ENCODE measurements at regions not wholly inside any gene's neighbourhood (a gene's known extent, or its start where the extent isn't known, plus 50 kb on each side); places are given as distances from the start of the nearest gene placed in this dataset.
A peak's percentile ranks its signal among the peaks of the same experiment; 100 is the strongest.
"Not testable (repeated sequence)": the region's sequence is repeated elsewhere in the genome, so short reads cannot be mapped to it uniquely, and the experiment has no call there.

DNA sequence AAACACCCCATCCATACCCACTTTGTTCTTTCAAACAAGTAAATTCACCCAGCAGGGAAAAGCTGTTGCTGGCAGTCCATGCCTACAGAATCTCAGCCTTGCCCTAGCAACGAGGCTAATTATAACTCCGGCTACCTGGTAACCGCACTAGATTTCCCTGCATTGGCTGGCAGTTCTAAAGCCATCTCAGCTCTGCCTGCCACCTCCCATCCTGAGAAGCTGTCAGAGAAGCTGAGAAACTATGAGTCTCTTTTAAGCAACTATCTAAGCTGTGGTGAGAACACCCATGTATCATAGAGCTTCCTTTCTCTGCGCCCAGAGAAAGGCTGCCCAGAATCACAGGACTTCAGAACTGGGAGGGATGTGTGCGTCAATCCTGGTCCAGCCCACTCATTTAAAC lies 126.5 kb upstream of the NBPF9 start:
- peak; percentile 53 for ATAC-seq
- DNase-seq, result not testable (repeated sequence)

DNA sequence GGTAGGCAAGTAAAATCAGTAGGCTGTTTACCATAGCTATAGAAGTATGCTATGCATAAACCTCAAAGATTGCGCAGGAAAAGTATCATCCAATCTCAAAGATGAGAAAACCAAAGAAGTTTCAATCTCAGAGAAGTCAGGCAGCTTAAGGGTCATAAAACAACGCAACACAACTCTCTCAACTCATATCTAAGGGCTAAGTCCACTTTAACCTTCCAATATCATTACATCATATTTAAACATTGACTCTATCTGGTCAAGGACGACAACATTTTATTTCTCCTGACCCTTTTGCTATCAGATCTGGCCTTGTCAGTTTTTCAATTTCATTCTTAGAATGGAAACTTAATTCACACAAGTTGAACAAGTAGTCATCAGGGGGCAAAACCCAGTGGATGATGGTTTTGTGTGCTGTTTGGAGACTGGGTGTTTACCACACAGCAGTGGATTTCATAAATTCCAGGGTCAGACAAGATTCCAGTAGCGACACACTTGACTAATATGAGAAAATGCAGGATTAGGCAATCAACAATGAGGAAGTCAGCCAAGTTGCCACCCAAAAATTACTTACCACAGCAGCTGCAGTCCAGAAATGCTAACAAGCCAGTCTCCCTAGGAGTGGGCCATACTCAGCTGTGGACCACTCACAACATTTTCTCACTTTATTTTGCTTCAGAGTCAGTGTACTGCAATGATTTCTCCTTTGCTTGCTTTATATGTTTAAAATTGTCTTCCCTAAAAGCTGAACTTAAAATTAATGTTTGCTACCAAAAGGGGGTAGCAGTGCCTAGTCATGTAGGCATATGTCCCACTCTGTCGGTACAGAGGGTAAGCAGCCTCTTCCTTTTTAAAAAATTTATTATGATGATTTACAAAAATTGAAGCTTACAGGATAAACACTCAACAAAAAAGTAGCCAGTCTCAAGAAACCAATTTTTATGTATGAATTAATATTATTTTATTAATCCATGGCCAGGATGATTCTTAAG lies 131.9 kb upstream of the NBPF9 start:
- not testable (repeated sequence) for DNase-seq, ATAC-seq

DNA sequence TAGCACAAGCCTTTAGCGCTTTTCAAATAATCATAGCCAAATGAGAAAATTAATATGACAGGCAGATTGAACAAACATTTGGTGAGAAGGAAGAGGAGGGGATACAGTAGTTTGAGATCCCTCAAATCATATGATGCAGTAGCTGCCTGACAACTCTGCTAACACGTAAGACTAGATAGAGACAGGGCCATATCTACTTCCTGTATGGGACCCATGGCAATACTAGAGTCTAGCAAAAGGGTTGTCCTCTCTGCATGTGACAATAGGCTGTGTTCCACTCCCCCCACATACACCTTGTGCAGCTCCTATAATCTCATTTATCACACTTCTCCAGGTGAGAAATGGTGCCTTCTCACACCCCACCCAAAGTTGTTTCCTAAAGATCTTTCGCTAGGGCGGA lies 134.2 kb upstream of the NBPF9 start:
- DNase-seq, ATAC-seq: not testable (repeated sequence)

DNA sequence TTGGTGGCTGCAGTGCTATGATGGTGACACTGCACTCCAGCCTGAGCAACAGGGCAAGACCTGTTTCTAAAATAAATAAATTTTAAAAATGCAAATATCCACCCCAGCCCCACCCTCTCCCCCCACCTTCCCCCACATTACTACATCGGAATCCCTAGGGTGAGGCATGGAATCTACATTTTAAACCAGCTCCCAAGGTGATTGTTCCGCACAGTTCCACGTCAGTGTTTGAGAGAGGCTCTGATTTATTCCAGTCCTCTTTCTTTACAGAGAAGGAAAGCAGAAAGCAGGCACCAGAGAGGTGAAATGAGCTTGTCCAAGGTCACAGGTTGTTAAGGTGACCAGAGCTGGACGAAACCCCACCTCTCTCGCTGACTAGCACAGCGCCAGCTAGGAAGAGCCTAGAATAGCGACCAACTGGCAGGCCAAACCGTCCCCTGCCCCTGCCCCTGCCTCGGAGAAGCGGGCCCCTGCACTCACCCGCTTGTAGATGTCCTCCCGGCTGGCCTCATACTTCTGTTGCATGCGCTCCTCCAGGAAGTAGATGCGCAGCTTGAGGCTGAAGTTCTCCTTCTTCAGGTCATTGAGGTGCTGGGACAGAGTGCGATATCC lies 136.7 kb upstream of the NBPF9 start:
- ATAC-seq, DNase-seq: not testable (repeated sequence)

DNA sequence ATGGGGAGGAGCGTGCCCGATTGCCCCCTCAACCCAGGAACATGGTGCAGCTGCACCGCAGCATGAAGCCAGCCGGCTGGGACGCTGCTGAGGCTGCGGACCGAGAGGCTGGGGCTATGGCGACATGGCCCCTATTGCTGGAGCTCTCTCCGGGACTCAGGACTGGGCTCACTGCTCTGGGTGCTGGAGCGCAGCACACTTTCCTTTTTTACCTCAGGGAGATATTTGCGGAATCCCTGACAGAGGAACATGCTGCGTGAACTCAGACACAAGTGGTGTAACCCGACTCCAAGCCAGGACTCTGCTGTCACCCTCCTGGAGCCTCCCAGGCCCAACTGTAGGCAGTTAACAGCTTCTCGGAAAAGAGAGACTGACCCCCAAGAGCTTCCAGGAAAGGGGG lies 137.2 kb upstream of the NBPF9 start:
- not testable (repeated sequence) for ATAC-seq, DNase-seq

DNA sequence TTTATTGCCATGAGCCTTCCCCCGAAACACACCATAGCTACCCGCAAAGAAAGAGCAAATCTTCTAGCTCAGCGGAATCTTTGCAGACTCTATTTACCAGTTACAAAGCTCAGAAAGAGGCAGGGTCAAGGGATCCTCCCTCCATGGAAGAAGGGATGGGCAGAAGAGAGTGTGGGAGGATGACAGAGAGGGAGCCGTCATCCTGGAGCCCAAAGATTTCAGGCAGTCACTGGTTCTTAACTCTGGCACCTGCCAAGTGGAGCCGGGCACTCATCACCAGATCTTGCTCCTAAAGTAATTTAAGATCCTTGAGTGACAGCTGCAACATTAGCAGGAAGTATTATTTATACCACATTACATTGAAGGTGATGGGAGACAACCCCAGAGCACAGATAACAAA lies 137.9 kb upstream of the NBPF9 start:
- not testable (repeated sequence) for ATAC-seq, DNase-seq

DNA sequence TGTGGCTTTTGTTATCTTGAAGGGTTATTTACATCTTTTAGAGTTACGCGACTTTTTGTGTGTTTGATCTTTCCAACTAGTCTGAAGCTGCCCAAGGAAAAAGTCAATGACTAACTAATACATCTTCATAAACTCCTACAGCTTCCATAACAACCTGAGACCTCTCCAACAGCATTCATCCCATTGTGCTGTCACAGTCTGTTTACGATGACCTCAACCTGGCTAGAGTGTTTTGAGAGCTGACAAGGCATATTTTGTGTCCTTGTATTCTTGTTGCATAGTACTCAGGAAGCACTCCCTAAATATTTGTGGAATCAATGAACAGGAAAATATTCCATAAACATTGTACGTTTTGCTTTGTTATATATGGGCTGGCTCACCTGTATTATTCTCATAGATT lies 140.2 kb upstream of the NBPF9 start:
- not testable (repeated sequence) for DNase-seq, ATAC-seq

DNA sequence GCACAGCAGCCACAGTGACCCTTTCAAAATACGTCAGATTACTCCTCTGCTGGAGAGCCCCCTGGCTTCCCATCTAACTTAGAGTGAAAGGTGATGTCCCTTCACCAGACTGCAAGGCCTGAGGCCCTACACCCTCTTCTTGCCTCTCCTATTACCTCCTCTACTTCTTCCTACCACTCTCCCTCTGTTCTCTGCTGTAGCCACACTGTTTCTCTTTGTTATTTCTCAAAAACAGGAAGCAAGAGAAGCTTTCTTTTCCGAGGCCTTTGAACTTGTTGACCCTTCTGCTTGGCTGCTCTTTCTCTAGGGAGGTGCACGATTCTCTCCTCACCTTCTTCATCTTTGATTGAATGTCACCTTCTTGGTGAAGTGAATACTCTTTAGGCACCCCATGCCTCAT lies 141.3 kb upstream of the NBPF9 start:
- not testable (repeated sequence) for DNase-seq, ATAC-seq

DNA sequence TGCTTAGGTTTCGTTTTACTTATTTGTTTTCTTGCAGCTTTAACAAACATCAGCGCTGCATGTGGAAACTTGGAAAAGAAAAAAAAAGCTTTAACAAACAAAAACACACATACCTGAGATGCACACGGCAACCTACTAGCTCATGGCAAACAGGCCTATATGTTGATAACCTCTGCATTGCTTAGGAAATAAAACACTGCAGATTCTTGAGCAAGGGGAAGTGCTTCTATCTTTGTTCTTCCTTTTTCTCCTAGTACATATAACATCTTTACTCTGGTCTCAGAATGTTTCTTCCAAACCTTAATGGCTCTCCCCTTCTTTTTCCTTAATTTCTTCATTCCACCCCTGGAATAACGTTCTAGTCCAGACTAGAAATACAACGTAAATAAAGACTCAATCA lies 142.9 kb upstream of the NBPF9 start:
- ATAC-seq, DNase-seq: not testable (repeated sequence)

DNA sequence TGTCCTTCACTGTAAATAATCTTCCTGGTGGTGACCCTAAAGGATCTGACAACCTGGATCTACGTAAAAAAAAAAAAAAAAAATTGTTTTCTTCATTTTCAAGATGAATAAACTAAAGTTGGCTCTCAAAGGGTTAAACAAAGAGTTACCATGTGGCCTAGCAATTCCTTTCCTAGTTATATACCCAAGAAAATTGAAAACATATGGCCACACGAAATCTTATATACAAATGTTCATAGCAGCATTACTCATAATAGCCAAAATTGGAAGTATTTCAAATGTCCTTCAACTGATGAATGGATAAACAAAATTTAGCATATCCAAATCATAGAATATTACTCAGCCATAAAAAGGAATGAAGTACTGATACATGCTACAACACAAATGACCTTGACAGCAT lies 145.3 kb upstream of the NBPF9 start:
- not testable (repeated sequence) for ATAC-seq, DNase-seq

DNA sequence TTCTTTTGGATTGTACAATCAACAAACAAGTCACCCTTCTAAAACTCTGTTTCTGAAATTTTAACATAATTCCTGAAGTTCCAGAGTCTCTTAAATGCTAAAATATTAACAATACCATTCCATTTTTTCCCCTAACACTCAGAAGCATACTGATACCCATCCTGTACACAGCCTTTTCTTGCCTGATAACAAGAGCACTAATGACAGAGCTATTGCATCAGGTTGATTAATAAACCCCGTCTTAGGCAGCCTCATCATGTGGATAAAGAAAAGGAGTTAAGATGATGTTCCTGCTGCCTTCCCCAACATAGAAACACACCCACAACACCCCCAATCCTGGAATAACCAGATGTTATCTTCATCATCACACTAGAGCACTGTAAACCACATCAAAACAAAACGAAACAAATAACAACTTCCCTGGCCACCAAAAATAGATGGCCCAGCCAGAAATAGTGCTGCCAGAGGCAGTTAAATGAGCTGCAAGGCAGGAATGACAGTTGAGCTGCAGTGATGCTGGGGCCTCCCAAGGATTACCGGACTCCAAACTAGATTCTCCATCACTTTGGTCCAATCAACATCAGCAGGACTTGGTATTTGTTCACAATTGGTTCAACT lies 146.6 kb upstream of the NBPF9 start:
- not testable (repeated sequence) for ATAC-seq, DNase-seq

DNA sequence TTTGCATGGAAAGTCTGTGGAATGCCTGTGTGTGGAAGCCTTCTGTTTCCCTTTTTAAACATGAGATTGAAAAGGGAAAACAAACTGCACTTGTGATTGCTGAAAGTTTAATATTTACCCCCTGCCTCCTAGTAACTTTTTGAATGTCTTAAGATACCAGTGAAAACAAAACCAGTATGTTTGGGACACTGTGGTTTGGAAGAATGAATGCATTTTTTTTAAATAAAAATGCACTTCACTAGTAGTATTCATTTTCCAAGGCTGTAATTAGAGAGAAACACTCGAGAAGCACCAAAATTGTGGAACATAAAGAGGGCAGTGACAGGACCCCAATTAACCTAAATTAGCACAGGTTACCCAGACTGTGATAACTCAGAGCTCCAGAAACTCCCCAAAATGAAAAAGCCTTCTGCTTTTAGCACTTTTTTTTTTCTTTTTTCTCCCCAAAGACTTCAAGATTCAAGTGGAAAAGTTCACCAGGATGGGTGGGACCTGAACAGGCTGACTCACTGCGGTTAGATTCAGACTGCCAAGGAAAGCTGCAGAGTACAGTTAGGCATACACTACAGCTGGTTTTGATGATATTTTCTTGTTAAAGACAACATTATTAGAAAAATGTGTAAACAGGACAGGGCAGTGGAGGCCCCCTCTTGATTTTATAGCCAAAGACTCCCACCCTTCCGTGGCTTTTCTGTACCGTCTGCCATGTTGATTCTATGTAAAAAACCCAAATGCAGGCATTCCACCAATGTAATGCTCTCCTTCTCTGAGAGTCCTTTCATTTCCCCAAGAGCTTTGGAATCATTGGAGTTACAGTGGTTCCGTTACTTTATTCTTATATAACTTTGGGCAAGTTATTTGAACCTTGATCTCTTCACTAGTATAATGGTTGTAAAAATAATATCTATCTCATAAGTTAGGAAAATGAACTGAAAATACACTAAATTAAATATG lies 151.8 kb upstream of the NBPF9 start:
- ATAC-seq, result peak; percentile 78
- not testable (repeated sequence) for DNase-seq

DNA sequence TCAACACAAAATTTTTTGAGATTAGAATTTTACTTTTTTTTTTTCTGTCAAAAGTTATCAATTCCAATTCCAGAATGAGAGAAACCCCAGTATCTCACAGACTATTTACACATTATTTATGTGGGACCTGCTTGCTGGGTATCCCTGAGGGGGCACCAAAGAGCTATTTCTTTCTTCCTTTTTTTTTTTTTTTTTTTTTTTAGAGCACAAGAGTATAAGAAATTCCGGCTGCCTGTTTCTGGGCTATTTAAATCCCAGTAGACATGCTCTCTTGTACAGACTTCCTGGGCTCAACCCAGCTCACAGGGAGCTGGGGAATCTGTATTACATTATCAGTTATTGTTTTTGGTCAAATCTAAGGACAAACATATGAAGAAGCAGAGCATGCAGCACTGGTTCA lies 156.9 kb upstream of the NBPF9 start:
- not testable (repeated sequence) for ATAC-seq, DNase-seq

DNA sequence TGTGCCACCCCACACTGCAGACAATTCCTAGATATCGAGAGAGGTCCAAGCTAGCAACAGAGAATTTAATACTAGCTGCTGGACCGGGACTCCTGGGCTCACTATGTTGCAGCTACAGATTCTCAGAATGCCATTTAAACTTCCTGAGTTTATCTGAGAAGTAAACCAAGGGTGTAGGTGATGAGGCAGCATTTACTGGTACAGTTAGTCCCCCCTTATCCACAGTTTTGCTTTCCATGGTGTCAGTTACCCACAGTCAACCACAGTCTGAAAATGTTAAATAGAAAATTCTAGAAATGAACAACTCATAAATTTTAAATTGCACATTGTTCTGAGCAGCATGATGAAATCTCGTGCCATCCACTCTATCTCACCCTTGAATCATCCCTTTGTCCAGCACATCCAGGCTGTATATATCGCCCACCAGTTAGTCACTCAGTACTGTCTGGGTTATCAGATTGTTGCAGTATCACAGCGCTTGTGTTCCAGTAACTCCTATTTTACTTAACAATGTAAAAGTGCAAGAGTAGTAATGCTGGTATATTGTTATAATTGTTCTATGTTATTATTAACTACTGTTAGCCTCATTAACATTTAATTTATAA lies 157.5 kb upstream of the NBPF9 start:
- ATAC-seq, result peak; percentile 66
- not testable (repeated sequence) for DNase-seq

DNA sequence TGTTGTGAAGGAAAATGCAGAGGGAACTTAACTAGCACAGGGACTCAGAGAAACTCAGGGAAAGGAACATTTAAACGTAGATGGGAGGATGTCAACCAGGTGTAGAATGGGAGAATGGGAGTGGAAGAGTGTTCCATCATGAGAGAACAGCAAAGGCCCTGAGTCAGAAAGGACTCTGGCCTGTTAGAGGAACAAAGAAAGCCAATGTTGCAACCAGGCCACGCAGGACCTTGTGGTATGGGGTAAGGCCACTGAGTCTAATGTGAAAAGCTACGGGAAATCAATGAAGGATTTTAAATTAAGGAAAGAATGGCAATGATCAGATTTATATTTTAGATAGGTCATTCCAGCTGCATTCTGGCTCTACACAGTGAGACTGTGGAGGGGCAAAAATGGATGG lies 163.9 kb upstream of the NBPF9 start:
- not testable (repeated sequence) for ATAC-seq, DNase-seq

DNA sequence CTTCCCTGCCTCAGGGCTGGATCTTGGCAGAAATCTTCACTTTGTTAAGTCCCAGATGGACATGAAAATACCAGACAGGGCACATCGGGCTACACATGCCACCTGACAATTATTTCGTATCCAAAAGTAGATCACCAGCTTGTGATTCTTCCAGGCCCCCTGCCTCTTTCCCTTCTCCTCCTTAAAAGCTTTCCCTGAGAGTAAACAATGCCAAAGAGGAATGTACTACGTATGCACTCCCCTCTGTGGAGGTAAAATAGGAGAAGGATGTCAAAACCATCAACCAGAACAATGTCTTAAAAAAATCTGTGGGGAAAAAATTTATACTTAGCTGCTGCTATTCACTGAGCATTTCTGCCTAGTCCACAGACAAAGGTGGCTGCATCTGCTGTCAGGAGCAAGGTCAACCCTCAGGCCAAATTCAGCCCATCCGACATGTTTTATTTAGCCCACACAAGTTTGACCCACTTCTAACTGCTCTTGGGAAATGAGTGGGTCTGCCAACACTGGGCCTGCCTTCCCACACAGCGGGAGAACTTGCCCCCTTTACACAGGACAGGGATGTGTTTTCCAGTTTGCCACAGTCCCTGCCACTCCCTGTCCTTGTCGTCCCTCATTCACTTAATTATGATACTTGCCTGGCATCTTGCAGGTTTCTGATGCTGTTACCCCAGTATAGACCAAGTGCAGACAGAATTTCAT lies 165.8 kb upstream of the NBPF9 start:
- DNase-seq, ATAC-seq: not testable (repeated sequence)

DNA sequence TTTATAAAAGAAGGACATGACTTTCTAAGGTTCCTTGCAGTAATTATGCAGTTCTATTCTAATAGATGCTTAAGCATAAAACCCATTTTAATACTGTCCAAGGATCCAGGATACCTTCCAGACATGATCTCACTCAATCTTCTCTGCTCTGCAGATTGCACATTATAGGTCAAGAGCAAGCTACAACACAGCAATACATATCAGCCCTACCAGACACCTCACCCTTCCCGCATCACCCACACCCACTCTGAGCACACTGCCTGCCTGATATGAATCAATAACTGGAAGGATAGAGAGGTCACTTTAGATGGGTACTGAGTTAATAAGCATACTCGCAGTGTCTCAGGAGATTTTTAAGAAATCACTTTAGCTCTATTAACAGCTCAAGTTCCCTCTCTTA lies 166.5 kb upstream of the NBPF9 start:
- not testable (repeated sequence) for ATAC-seq

DNA sequence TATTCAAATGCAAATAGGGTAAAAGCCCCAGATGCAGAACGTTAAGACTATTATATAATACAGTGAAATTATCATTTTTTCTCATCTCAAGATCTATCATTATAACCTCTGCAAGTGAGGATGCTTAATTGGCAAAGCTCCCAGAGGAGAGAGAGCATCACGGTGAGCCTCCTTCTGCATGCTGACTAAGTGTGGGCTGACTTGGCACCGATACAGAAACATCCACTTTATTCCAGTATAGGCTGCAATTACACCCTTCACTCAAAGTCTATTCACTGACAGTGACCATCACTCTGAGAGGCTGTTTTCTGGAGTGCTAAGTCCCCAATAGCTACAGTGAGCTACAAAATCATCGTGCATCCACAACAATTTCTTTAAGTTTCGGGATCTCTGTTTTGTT lies 171.1 kb upstream of the NBPF9 start:
- not testable (repeated sequence) for DNase-seq, ATAC-seq

More for the DNA sequence above, 166.5 kb upstream of the NBPF9 start:
- not testable (repeated sequence) for DNase-seq

DNA sequence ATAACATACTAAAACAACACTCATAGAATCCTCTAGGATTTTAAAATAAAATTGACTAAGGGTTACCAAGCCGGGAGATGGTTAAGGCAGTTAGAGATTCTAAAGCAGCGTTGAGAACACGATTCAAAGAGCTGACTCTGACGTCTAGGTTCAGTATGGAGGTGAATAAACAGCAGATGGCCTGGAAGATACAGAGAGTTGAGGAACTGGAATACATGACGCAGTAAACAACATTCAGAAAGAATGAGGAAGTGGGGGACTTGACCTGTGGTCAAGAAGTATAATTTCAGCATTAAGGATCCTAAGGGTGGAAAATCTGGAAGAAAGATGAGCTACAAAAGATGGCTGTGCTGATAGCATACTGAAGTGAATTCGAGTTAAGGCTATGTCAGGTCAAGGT lies 172.5 kb upstream of the NBPF9 start:
- ATAC-seq, result peak; percentile 23
- DNase-seq, result not testable (repeated sequence)

DNA sequence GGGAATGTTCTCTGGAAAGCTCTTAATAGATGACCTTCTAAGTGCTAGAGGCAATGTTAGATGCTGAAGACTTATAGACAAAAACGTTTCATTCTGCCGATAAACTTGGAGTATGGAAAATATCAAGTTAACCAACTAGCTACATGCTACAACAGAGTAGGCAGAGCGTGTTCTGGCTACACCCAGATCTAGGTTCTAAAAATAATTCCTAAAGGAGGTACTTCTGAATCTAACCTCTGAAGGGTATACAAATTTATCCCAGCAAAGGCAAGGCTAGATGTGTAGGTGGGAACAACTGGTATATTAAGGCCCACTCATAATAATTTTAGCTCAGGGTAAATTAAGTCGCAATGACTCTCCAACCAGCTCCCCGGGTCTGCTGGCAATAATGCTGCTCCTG lies 173.1 kb upstream of the NBPF9 start:
- DNase-seq, ATAC-seq: not testable (repeated sequence)

All from stimulated activated naive CD8-positive, alpha-beta T cell treated with anti-CD3 and anti-CD28 coated beads, Interleukin-15, Interleukin-2, amounts not matched to agents 100 U/mL and 50 U/mL, for 24 hours (primary cell).